ENCODE measurements at regions not wholly inside any gene's neighbourhood (a gene's known extent, or its start where the extent isn't known, plus 50 kb on each side); places are given as distances from the start of the nearest gene placed in this dataset.

- Histone ChIP-seq H3K36me3 (ENCODE audit: insufficient read depth, low read length, poor library complexity, severe bottlenecking) (no peaks in the 10 kb centered on the region), H3K9me3 (ENCODE audit: low read depth, low read length, poor library complexity, severe bottlenecking) (no peaks in the 10 kb centered on the region), H3K27me3 (replicated peaks; ENCODE audit: insufficient read depth, low read depth, low read length, poor library complexity) (no peaks in the 10 kb centered on the region), H3K4me3 (ENCODE audit: low read depth, low read length, poor library complexity, severe bottlenecking) (no peak overlapping the region), H3K4me1 (ENCODE audit: insufficient read depth, low read length, poor library complexity, severe bottlenecking) (no peaks in the 10 kb centered on the region), H3K27ac (ENCODE audit: low read depth, low read length, poor library complexity, severe bottlenecking) (no peak overlapping the region)
- intact Hi-C loops (cut with micrococcal nuclease; ENCODE audit: unreplicated experiment): no loop called here
- POLR2A ChIA-PET (ENCODE audit: low non-redundant PET): no interaction called here
- no peak for DNase-seq (ENCODE audit: low spot score)
- CTCF ChIA-PET: no interaction called here
- BruUV-seq (replicated peaks): no TSS peak
- no peak for TF ChIP-seq EZH2 (IDR thresholded peaks at IDR 0.05; ENCODE audit: borderline replicate concordance, low read depth, low read length, poor library complexity, severe bottlenecking)
- TF ChIP-seq, protein P1, sequence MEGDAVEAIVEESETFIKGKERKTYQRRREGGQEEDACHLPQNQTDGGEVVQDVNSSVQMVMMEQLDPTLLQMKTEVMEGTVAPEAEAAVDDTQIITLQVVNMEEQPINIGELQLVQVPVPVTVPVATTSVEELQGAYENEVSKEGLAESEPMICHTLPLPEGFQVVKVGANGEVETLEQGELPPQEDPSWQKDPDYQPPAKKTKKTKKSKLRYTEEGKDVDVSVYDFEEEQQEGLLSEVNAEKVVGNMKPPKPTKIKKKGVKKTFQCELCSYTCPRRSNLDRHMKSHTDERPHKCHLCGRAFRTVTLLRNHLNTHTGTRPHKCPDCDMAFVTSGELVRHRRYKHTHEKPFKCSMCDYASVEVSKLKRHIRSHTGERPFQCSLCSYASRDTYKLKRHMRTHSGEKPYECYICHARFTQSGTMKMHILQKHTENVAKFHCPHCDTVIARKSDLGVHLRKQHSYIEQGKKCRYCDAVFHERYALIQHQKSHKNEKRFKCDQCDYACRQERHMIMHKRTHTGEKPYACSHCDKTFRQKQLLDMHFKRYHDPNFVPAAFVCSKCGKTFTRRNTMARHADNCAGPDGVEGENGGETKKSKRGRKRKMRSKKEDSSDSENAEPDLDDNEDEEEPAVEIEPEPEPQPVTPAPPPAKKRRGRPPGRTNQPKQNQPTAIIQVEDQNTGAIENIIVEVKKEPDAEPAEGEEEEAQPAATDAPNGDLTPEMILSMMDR (conservative IDR thresholded peaks at IDR 0.05; ENCODE audit: low read depth, low read length): no peak
Observed at GRCh38 chr9:81771571-81771970, 82.2 kb upstream of the TLE1 start.

- CTCF ChIA-PET: no interaction called here
- intact Hi-C loops (cut with micrococcal nuclease; ENCODE audit: unreplicated experiment): no loop called here
- no TSS peak for BruUV-seq (replicated peaks)
Observed at GRCh38 chr9:81772144-81772543, 82.8 kb upstream of the TLE1 start.

DNA sequence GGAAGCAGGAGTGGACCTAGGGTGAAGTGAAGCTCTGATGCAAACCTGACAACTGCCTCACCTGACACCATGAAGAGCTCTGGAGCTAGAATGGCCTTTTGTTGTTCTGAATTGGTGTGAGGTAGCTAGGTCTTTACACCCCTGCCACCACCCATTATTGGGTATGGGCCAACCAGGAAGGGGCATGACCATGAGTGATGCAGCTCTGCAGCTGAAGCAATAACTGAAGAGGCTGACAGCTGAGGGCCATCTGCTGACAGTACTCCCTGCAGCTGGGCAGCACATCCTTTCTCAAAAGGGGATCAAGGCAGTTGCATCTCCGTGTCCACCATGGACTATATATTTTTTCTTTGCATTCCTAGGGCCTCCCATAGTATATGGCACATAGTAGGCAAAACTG, 87.0 kb upstream of the TLE1 start:
- DNase-seq (ENCODE audit: low spot score): no peak
- CTCF ChIA-PET: no interaction called here

More at GRCh38 chr9:81772144-81772543, 82.8 kb upstream of the TLE1 start:
- TF ChIP-seq, protein P1 (conservative IDR thresholded peaks at IDR 0.05; ENCODE audit: low read depth, low read length): no peak
- no peak for TF ChIP-seq EZH2 (IDR thresholded peaks at IDR 0.05; ENCODE audit: borderline replicate concordance, low read depth, low read length, poor library complexity, severe bottlenecking)
- H3K4me1 ChIP-seq (ENCODE audit: insufficient read depth, low read length, poor library complexity, severe bottlenecking): no peaks in the 10 kb centered on the region
- H3K27ac ChIP-seq (ENCODE audit: low read depth, low read length, poor library complexity, severe bottlenecking): no peak overlapping the region
- POLR2A ChIA-PET (ENCODE audit: low non-redundant PET): no interaction called here
- no peaks in the 10 kb centered on the region for H3K9me3 ChIP-seq (ENCODE audit: low read depth, low read length, poor library complexity, severe bottlenecking)
- H3K4me3 ChIP-seq (ENCODE audit: low read depth, low read length, poor library complexity, severe bottlenecking): no peak overlapping the region
- no peaks in the 10 kb centered on the region for H3K36me3 ChIP-seq (ENCODE audit: insufficient read depth, low read length, poor library complexity, severe bottlenecking)
- DNase-seq (ENCODE audit: low spot score): no peak
- H3K27me3 ChIP-seq (replicated peaks; ENCODE audit: insufficient read depth, low read depth, low read length, poor library complexity): no peaks in the 10 kb centered on the region

More for the DNA sequence above, 87.0 kb upstream of the TLE1 start:
- Histone ChIP-seq H3K27me3 (replicated peaks; ENCODE audit: insufficient read depth, low read depth, low read length, poor library complexity) (no peaks in the 10 kb centered on the region), H3K4me3 (ENCODE audit: low read depth, low read length, poor library complexity, severe bottlenecking) (no peak overlapping the region), H3K27ac (ENCODE audit: low read depth, low read length, poor library complexity, severe bottlenecking) (no peak overlapping the region), H3K9me3 (ENCODE audit: low read depth, low read length, poor library complexity, severe bottlenecking) (no peaks in the 10 kb centered on the region), H3K4me1 (ENCODE audit: insufficient read depth, low read length, poor library complexity, severe bottlenecking) (no peaks in the 10 kb centered on the region), H3K36me3 (ENCODE audit: insufficient read depth, low read length, poor library complexity, severe bottlenecking) (no peaks in the 10 kb centered on the region)
- POLR2A ChIA-PET (ENCODE audit: low non-redundant PET): no interaction called here
- BruUV-seq (replicated peaks): no TSS peak
- no peak for TF ChIP-seq EZH2 (IDR thresholded peaks at IDR 0.05; ENCODE audit: borderline replicate concordance, low read depth, low read length, poor library complexity, severe bottlenecking)
- TF ChIP-seq, protein P1 (conservative IDR thresholded peaks at IDR 0.05; ENCODE audit: low read depth, low read length): no peak
- intact Hi-C loops (cut with micrococcal nuclease; ENCODE audit: unreplicated experiment): no loop called here
